Neural progenitor cell (in vitro differentiated cells): ENCODE measurements at regions not wholly inside any gene's neighbourhood (a gene's known extent, or its start where the extent isn't known, plus 50 kb on each side); places are given as distances from the start of the nearest gene placed in this dataset.

Experiments used
- DNase-seq: peaks from one replicate; pipeline ENCODE4 v3.0.0-alpha.2; 2016; ENCODE audit warnings: low spot score
- H2AFZ ChIP-seq: fragments of 200-600 bp; sonication (generic); replicated peaks from 2 replicates; pipeline ENCODE4 v1.6.1; 2016; ENCODE audit warnings: antibody characterized with exemption
- H3F3A ChIP-seq: fragments of 200-600 bp; sonication (generic); 2 replicates; pipeline ENCODE4 v1.6.1; 2016; ENCODE audit warnings: antibody characterized with exemption, low read depth
- H3K27ac ChIP-seq: fragments of 200-600 bp; sonication (generic); 2 replicates; pipeline ENCODE4 v1.5.1; 2016; ENCODE audit warnings: mild to moderate bottlenecking
- H3K27me3 ChIP-seq: fragments of 200-600 bp; sonication (generic); 2 replicates; pipeline ENCODE4 v1.6.1; 2016; ENCODE audit warnings: mild to moderate bottlenecking, moderate library complexity
- H3K36me3 ChIP-seq: fragments of 200-600 bp; sonication (generic); 2 replicates; pipeline ENCODE4 v1.5.1; 2016
- H3K4me1 ChIP-seq: fragments of 200-600 bp; sonication (generic); 2 replicates; pipeline ENCODE4 v1.6.1; 2016; ENCODE audit warnings: mixed run types
- H3K4me2 ChIP-seq: fragments of 200-600 bp; sonication (generic); 2 replicates; pipeline ENCODE4 v1.6.1; 2016
- H3K4me3 ChIP-seq: fragments of 200-600 bp; sonication (generic); 2 replicates; pipeline ENCODE4 v1.5.1; 2016
- H3K79me2 ChIP-seq: fragments of 200-600 bp; sonication (generic); 2 replicates; pipeline ENCODE4 v1.6.1; 2016; ENCODE audit warnings: low read depth
- H3K9ac ChIP-seq: fragments of 200-600 bp; sonication (generic); 2 replicates; pipeline ENCODE4 v1.6.1; 2016
- H3K9me3 ChIP-seq: fragments of 200-600 bp; sonication (generic); 2 replicates; pipeline ENCODE4 v1.5.1; 2016; ENCODE audit warnings: low read depth
- H4K20me1 ChIP-seq: fragments of 200-600 bp; sonication (generic); 2 replicates; pipeline ENCODE4 v1.6.1; 2016; ENCODE audit warnings: low read depth
- H3K27ac Mint-ChIP-seq: 3 replicates; pipeline ENCODE4 v1.8.0; 2021; ENCODE audit warnings: mixed read lengths
- H3K27me3 Mint-ChIP-seq: 2 replicates; pipeline ENCODE4 v1.8.0; 2022; ENCODE audit warnings: low read depth, mild to moderate bottlenecking, inconsistent platforms, moderate library complexity, mixed read lengths; ENCODE audit not compliant: insufficient read depth
- H3K36me3 Mint-ChIP-seq: 3 replicates; pipeline ENCODE4 v1.8.0; 2021; ENCODE audit warnings: mixed read lengths
- H3K4me1 Mint-ChIP-seq: 3 replicates; pipeline ENCODE4 v1.8.0; 2021; ENCODE audit warnings: mixed read lengths
- H3K4me3 Mint-ChIP-seq: 3 replicates; pipeline ENCODE4 v1.8.0; 2021; ENCODE audit warnings: mild to moderate bottlenecking, moderate library complexity, mixed read lengths
- H3K9me3 Mint-ChIP-seq: 3 replicates; pipeline ENCODE4 v1.8.0; 2020; ENCODE audit warnings: mixed read lengths
- EZH2 ChIP-seq: fragments of 200-600 bp; sonication (generic); IDR thresholded peaks from 2 replicates; pipeline ENCODE4 v1.6.1; 2017; ENCODE audit warnings: antibody characterized with exemption, mild to moderate bottlenecking, moderate library complexity
- EZH2phosphoT487 ChIP-seq: fragments of 200-600 bp; sonication (generic); IDR thresholded peaks from 2 replicates; pipeline ENCODE4 v1.6.1; 2017; ENCODE audit warnings: antibody characterized with exemption
- TF ChIP-seq, protein P1 (sequence below): fragments of 200-600 bp; sonication (generic); IDR thresholded peaks from 2 replicates; pipeline ENCODE4 v1.5.1; 2017; ENCODE audit warnings: antibody characterized with exemption, mild to moderate bottlenecking

DNA sequence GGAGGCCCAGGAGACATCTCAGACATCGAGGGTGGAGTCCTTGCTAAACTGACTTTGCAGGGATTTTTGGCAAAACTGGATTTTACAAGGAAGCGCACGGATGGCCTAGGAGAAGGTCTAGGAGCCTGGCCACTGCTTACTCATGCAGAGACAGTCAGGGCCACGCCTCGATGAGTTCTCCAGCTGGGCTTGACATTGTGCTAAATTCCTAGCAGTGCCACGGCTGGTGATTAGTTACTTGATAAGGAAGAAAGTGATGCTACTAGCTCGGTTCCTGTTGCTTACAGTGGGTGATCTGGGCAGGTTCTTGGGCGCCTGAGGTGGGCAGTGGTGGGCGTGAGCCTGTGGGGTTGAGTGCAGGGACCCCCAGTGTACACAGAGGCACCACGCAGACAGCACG lies 143.4 kb downstream of the SOX1 start:
- peaks cover 45% of the 10 kb centered on the region for H3K4me1 ChIP-seq
- H4K20me1 ChIP-seq = no peaks in the 10 kb centered on the region
- Mint-ChIP-seq H3K4me3 (peak overlapping the region; percentile 35), H3K27me3 (peaks cover 16% of the 10 kb centered on the region), H3K9me3 (peaks cover 3% of the 10 kb centered on the region), H3K27ac (peak overlapping the region; percentile 93), H3K36me3 (no peaks in the 10 kb centered on the region), H3K4me1 (peaks cover 76% of the 10 kb centered on the region)
- peaks cover 12% of the 10 kb centered on the region for H3K27me3 ChIP-seq
- no peak overlapping the region for H3K4me2 ChIP-seq
- no peak overlapping the region for H2AFZ ChIP-seq
- no peak overlapping the region for H3K9ac ChIP-seq
- H3F3A ChIP-seq = peaks cover 41% of the 10 kb centered on the region
- no peak for TF ChIP-seq EZH2
- no peak for TF ChIP-seq EZH2phosphoT487
- TF ChIP-seq, protein P1, sequence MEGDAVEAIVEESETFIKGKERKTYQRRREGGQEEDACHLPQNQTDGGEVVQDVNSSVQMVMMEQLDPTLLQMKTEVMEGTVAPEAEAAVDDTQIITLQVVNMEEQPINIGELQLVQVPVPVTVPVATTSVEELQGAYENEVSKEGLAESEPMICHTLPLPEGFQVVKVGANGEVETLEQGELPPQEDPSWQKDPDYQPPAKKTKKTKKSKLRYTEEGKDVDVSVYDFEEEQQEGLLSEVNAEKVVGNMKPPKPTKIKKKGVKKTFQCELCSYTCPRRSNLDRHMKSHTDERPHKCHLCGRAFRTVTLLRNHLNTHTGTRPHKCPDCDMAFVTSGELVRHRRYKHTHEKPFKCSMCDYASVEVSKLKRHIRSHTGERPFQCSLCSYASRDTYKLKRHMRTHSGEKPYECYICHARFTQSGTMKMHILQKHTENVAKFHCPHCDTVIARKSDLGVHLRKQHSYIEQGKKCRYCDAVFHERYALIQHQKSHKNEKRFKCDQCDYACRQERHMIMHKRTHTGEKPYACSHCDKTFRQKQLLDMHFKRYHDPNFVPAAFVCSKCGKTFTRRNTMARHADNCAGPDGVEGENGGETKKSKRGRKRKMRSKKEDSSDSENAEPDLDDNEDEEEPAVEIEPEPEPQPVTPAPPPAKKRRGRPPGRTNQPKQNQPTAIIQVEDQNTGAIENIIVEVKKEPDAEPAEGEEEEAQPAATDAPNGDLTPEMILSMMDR = no peak
- no peak overlapping the region for H3K4me3 ChIP-seq
- H3K9me3 ChIP-seq = no peaks in the 10 kb centered on the region
- H3K79me2 ChIP-seq = no peaks in the 10 kb centered on the region
- no peak overlapping the region for H3K27ac ChIP-seq
- peak; percentile 63 for DNase-seq
- no peaks in the 10 kb centered on the region for H3K36me3 ChIP-seq

DNA sequence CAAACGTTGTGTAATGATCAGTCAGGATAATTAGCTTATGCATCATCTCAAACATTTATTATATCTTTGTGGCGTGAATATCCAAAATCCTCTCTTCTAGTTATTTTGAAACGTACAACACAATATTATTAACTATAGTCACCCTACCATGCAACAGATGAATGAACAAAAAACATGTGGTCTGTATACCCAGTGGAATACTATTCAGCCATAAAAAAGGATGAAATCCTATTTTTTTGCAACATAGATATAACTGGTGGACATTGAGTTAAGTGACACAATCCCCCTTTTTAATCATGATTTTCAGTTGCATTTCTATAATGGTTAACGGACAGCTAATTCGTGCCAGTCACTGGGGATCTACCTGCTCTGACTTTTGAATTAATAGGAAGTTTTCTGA lies 145.6 kb downstream of the SOX1 start:
- Histone ChIP-seq H3K9me3 (no peaks in the 10 kb centered on the region), H3K9ac (no peak overlapping the region), H2AFZ (no peak overlapping the region), H3K27ac (no peak overlapping the region), H3K36me3 (no peaks in the 10 kb centered on the region), H4K20me1 (no peaks in the 10 kb centered on the region), H3K4me2 (no peak overlapping the region), H3F3A (peaks cover 19% of the 10 kb centered on the region), H3K79me2 (no peaks in the 10 kb centered on the region), H3K27me3 (no peaks in the 10 kb centered on the region), H3K4me3 (no peak overlapping the region), H3K4me1 (peaks cover 25% of the 10 kb centered on the region)
- peak overlapping the region; percentile 25 for H3K4me3 Mint-ChIP-seq
- peaks cover 21% of the 10 kb centered on the region for H3K27me3 Mint-ChIP-seq
- peaks cover 72% of the 10 kb centered on the region for H3K4me1 Mint-ChIP-seq
- no peak for DNase-seq
- TF ChIP-seq, protein P1 = no peak
- TF ChIP-seq EZH2 = no peak
- TF ChIP-seq EZH2phosphoT487 = no peak
- H3K36me3 Mint-ChIP-seq = no peaks in the 10 kb centered on the region
- peaks cover 3% of the 10 kb centered on the region for H3K9me3 Mint-ChIP-seq
- no peak overlapping the region for H3K27ac Mint-ChIP-seq

DNA sequence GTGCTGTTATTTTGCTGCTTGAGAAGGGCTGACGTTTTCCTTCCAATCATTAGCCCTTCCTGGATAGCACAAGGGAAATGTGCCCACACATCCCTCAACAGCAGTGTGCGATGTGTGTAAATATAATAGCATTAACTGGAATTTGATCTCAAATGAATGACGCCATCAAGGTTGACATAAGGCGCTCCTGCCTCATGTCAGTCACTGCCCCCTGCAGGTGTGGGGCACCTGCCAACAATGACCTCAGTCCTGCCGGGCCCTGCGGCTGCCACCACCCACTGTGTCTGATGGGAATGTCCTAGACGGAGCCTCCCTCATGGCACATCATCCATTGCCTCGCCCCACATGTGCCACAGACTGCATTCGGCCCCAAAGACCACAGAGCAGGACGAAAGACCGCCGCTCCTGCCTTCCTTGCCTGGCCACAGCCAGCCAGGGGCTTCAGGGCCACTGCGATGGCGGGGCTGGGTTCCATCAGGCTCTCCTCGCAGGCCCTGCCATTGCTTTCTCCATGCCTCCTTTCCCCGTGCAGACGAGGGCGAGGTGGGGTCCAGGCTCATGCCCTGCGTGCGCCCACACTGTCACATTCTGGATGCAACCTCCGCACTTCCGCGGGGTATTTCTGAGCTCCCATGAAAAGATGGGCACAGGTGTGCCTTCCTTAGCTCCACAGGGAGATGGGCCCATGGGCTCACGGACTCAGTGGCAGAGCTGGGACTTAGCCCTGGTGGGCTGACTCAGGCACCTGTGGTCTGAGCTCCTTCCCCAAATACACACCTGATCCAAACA lies 146.7 kb downstream of the SOX1 start:
- no peaks in the 10 kb centered on the region for H3K79me2 ChIP-seq
- no peaks in the 10 kb centered on the region for H4K20me1 ChIP-seq
- H3K4me3 ChIP-seq = no peak overlapping the region
- H3F3A ChIP-seq = peaks cover 14% of the 10 kb centered on the region
- Mint-ChIP-seq H3K4me1 (peaks cover 72% of the 10 kb centered on the region), H3K27ac (peak overlapping the region; percentile 53), H3K27me3 (peaks cover 24% of the 10 kb centered on the region), H3K9me3 (no peaks in the 10 kb centered on the region), H3K4me3 (no peak overlapping the region), H3K36me3 (no peaks in the 10 kb centered on the region)
- no peak overlapping the region for H3K9ac ChIP-seq
- peaks cover 23% of the 10 kb centered on the region for H3K4me1 ChIP-seq
- H3K27me3 ChIP-seq = no peaks in the 10 kb centered on the region
- no peaks in the 10 kb centered on the region for H3K9me3 ChIP-seq
- no peak overlapping the region for H3K27ac ChIP-seq
- TF ChIP-seq EZH2phosphoT487 (no peak), EZH2 (no peak)
- TF ChIP-seq, protein P1 = no peak
- no peak overlapping the region for H3K4me2 ChIP-seq
- no peaks in the 10 kb centered on the region for H3K36me3 ChIP-seq
- DNase-seq = no peak
- H2AFZ ChIP-seq = no peak overlapping the region
